Activated naive CD4-positive, alpha-beta T cell treated with anti-CD3 and anti-CD28 coated beads for 36 hours (primary cell): ENCODE measurements at regions not wholly inside any gene's neighbourhood (a gene's known extent, or its start where the extent isn't known, plus 50 kb on each side); places are given as distances from the start of the nearest gene placed in this dataset.

Experiments used
- CTCF ChIA-PET: fragments of 350-600 bp; sonication (Branson Sonifier 250); formaldehyde crosslinking; loops from one replicate; lab custom pipeline; 2021; ENCODE audit warnings: antibody characterized with exemption; lab: Charles Lee
- DNase-seq: peaks from one replicate; pipeline ENCODE4 v3.0.0-alpha.2; 2020
- H3K27ac Mint-ChIP-seq: one replicate; pipeline ENCODE4 v1.8.0; 2021; ENCODE audit warnings: mild to moderate bottlenecking, mixed read lengths
- H3K27me3 Mint-ChIP-seq: one replicate; pipeline ENCODE4 v1.8.0; 2021; ENCODE audit warnings: low read depth, mixed read lengths
- H3K36me3 Mint-ChIP-seq: one replicate; pipeline ENCODE4 v1.8.0; 2021; ENCODE audit warnings: low read depth, mixed read lengths
- H3K4me1 Mint-ChIP-seq: one replicate; pipeline ENCODE4 v1.8.0; 2021; ENCODE audit warnings: low read depth, mixed read lengths
- H3K4me3 Mint-ChIP-seq: one replicate; pipeline ENCODE4 v1.8.0; 2021; ENCODE audit warnings: mild to moderate bottlenecking, moderate library complexity, mixed read lengths
- H3K9me3 Mint-ChIP-seq: one replicate; pipeline ENCODE4 v1.8.0; 2021; ENCODE audit warnings: mixed read lengths
- intact Hi-C: fragments of 100-400 bp; cut with micrococcal nuclease; formaldehyde crosslinking; loops from one replicate; pipeline ENCODE4 v1.15.1; 2023

GRCh38 chr9:642014-642413 is 199.5 kb upstream of the DMRT1 start:
- CTCF ChIA-PET, result interaction anchor here (0.7 to 1.1 kb wide), 3 partner anchors 18 to 171 kb away, joined by 3 to 5 read pairs (median 3); no protein-coding TSS in a partner anchor
- intact Hi-C loops, result loop anchor here (1.0 to 2.0 kb wide), 2 partner anchors 15 to 35 kb away; no protein-coding TSS in a partner anchor
- no peaks in the 10 kb centered on the region for H3K9me3 Mint-ChIP-seq
- peak overlapping the region; percentile 41 for H3K4me3 Mint-ChIP-seq
- H3K36me3 Mint-ChIP-seq, result peaks cover 1% of the 10 kb centered on the region
- H3K27me3 Mint-ChIP-seq, result no peaks in the 10 kb centered on the region
- no peak for DNase-seq
- peaks cover 35% of the 10 kb centered on the region for H3K4me1 Mint-ChIP-seq
- H3K27ac Mint-ChIP-seq, result peak overlapping the region; percentile 27

GRCh38 chr9:643966-644365 is 197.5 kb upstream of the DMRT1 start:
- no peak overlapping the region for H3K27ac Mint-ChIP-seq
- no peaks in the 10 kb centered on the region for H3K36me3 Mint-ChIP-seq
- DNase-seq, result no peak
- intact Hi-C loops, result loop anchor here (2.0 kb wide), 1 partner anchor 33 kb away; no protein-coding TSS in a partner anchor
- H3K4me3 Mint-ChIP-seq, result no peak overlapping the region
- CTCF ChIA-PET, result no interaction called here
- H3K27me3 Mint-ChIP-seq, result no peaks in the 10 kb centered on the region
- H3K4me1 Mint-ChIP-seq, result peaks cover 25% of the 10 kb centered on the region
- H3K9me3 Mint-ChIP-seq, result no peaks in the 10 kb centered on the region

GRCh38 chr9:647522-647921 is 194.0 kb upstream of the DMRT1 start:
- CTCF ChIA-PET, result no interaction called here
- H3K4me3 Mint-ChIP-seq, result no peak overlapping the region
- H3K9me3 Mint-ChIP-seq, result no peaks in the 10 kb centered on the region
- intact Hi-C loops, result no loop called here
- no peak for DNase-seq
- H3K4me1 Mint-ChIP-seq, result peaks cover 30% of the 10 kb centered on the region
- H3K36me3 Mint-ChIP-seq, result no peaks in the 10 kb centered on the region
- no peak overlapping the region for H3K27ac Mint-ChIP-seq
- H3K27me3 Mint-ChIP-seq, result no peaks in the 10 kb centered on the region

- Mint-ChIP-seq H3K27me3 (no peaks in the 10 kb centered on the region), H3K36me3 (no peaks in the 10 kb centered on the region), H3K27ac (no peak overlapping the region), H3K9me3 (no peaks in the 10 kb centered on the region), H3K4me1 (peaks cover 45% of the 10 kb centered on the region), H3K4me3 (no peak overlapping the region)
- intact Hi-C loops, result no loop called here
- CTCF ChIA-PET, result interaction anchor here (0.8 to 1.6 kb wide), 2 partner anchors 19 to 23 kb away, joined by 3 to 4 read pairs; no protein-coding TSS in a partner anchor
- no peak for DNase-seq
Observed at GRCh38 chr9:649128-650074, 192.1 kb upstream of the DMRT1 start.

- Mint-ChIP-seq H3K27ac (no peak overlapping the region), H3K4me3 (peak overlapping the region; percentile 48), H3K4me1 (peaks cover 45% of the 10 kb centered on the region), H3K27me3 (no peaks in the 10 kb centered on the region), H3K36me3 (no peaks in the 10 kb centered on the region), H3K9me3 (no peaks in the 10 kb centered on the region)
- intact Hi-C loops, result no loop called here
- DNase-seq, result peak; percentile 32
- CTCF ChIA-PET, result interaction anchor here (1.6 kb wide), 1 partner anchor 18 kb away, joined by 4 read pairs; no protein-coding TSS in a partner anchor
Observed at GRCh38 chr9:650362-650761, 191.1 kb upstream of the DMRT1 start.

- Mint-ChIP-seq H3K9me3 (no peaks in the 10 kb centered on the region), H3K4me1 (peaks cover 50% of the 10 kb centered on the region), H3K27ac (no peak overlapping the region), H3K27me3 (no peaks in the 10 kb centered on the region), H3K4me3 (no peak overlapping the region), H3K36me3 (no peaks in the 10 kb centered on the region)
- no peak for DNase-seq
- CTCF ChIA-PET, result no interaction called here
- intact Hi-C loops, result no loop called here
Observed at GRCh38 chr9:651371-651770, 190.1 kb upstream of the DMRT1 start.

- Mint-ChIP-seq H3K27ac (no peak overlapping the region), H3K9me3 (no peaks in the 10 kb centered on the region), H3K4me3 (no peak overlapping the region), H3K27me3 (no peaks in the 10 kb centered on the region), H3K36me3 (no peaks in the 10 kb centered on the region), H3K4me1 (peaks cover 59% of the 10 kb centered on the region)
- CTCF ChIA-PET, result no interaction called here
- DNase-seq, result no peak
- intact Hi-C loops, result no loop called here
Observed at GRCh38 chr9:652914-653313, 188.6 kb upstream of the DMRT1 start.

GRCh38 chr9:653421-653820 is 188.1 kb upstream of the DMRT1 start:
- H3K36me3 Mint-ChIP-seq, result no peaks in the 10 kb centered on the region
- H3K27ac Mint-ChIP-seq, result no peak overlapping the region
- CTCF ChIA-PET, result no interaction called here
- no peak for DNase-seq
- no peaks in the 10 kb centered on the region for H3K27me3 Mint-ChIP-seq
- H3K4me1 Mint-ChIP-seq, result peaks cover 60% of the 10 kb centered on the region
- intact Hi-C loops, result no loop called here
- H3K4me3 Mint-ChIP-seq, result no peak overlapping the region
- H3K9me3 Mint-ChIP-seq, result no peaks in the 10 kb centered on the region

GRCh38 chr9:653856-654387 is 187.6 kb upstream of the DMRT1 start:
- CTCF ChIA-PET, result no interaction called here
- intact Hi-C loops, result no loop called here
- H3K4me1 Mint-ChIP-seq, result peaks cover 58% of the 10 kb centered on the region
- no peaks in the 10 kb centered on the region for H3K9me3 Mint-ChIP-seq
- no peak for DNase-seq
- H3K27ac Mint-ChIP-seq, result no peak overlapping the region
- H3K27me3 Mint-ChIP-seq, result no peaks in the 10 kb centered on the region
- no peak overlapping the region for H3K4me3 Mint-ChIP-seq
- no peaks in the 10 kb centered on the region for H3K36me3 Mint-ChIP-seq

- no peaks in the 10 kb centered on the region for H3K27me3 Mint-ChIP-seq
- peaks cover 38% of the 10 kb centered on the region for H3K4me1 Mint-ChIP-seq
- H3K36me3 Mint-ChIP-seq, result peaks cover 4% of the 10 kb centered on the region
- H3K9me3 Mint-ChIP-seq, result no peaks in the 10 kb centered on the region
- CTCF ChIA-PET, result no interaction called here
- DNase-seq, result no peak
- intact Hi-C loops, result no loop called here
- no peak overlapping the region for H3K4me3 Mint-ChIP-seq
- no peak overlapping the region for H3K27ac Mint-ChIP-seq
Observed at GRCh38 chr9:655875-656274, 185.6 kb upstream of the DMRT1 start.

- Mint-ChIP-seq H3K27ac (peak overlapping the region; percentile 1), H3K36me3 (peaks cover 7% of the 10 kb centered on the region), H3K27me3 (no peaks in the 10 kb centered on the region), H3K4me3 (no peak overlapping the region), H3K4me1 (peaks cover 36% of the 10 kb centered on the region), H3K9me3 (peaks cover 4% of the 10 kb centered on the region)
- CTCF ChIA-PET, result no interaction called here
- intact Hi-C loops, result loop anchor here (1.0 kb wide), 2 partner anchors 15 to 20 kb away; no protein-coding TSS in a partner anchor
- peak; percentile 52 for DNase-seq
Observed at GRCh38 chr9:656926-657568, 184.4 kb upstream of the DMRT1 start.

- DNase-seq, result no peak
- Mint-ChIP-seq H3K9me3 (peaks cover 7% of the 10 kb centered on the region), H3K27me3 (no peaks in the 10 kb centered on the region), H3K4me3 (no peak overlapping the region), H3K27ac (no peak overlapping the region), H3K36me3 (peaks cover 10% of the 10 kb centered on the region), H3K4me1 (peaks cover 29% of the 10 kb centered on the region)
- intact Hi-C loops, result no loop called here
- CTCF ChIA-PET, result no interaction called here
Observed at GRCh38 chr9:659286-659685, 182.2 kb upstream of the DMRT1 start.
